SU-DHL-6 (cell line): ENCODE measurements at regions not wholly inside any gene's neighbourhood (a gene's known extent, or its start where the extent isn't known, plus 50 kb on each side); places are given as distances from the start of the nearest gene placed in this dataset.

Experiments used
- CTCF ChIP-seq: fragments of 200-600 bp; sonication (generic); IDR thresholded peaks from one replicate; pipeline ENCODE4 v1.5.1; 2017; ENCODE audit warnings: antibody characterized with exemption, mild to moderate bottlenecking, low read length, moderate library complexity; ENCODE audit not compliant: insufficient read depth, poor library complexity, severe bottlenecking
- EZH2phosphoT487 ChIP-seq: fragments of 200-600 bp; sonication (generic), shearing (Covaris generic); conservative IDR thresholded peaks from 2 replicates; pipeline ENCODE4 v1.6.1; 2018; ENCODE audit warnings: mild to moderate bottlenecking, antibody characterized with exemption, low read length, moderate library complexity, mixed read lengths

DNA sequence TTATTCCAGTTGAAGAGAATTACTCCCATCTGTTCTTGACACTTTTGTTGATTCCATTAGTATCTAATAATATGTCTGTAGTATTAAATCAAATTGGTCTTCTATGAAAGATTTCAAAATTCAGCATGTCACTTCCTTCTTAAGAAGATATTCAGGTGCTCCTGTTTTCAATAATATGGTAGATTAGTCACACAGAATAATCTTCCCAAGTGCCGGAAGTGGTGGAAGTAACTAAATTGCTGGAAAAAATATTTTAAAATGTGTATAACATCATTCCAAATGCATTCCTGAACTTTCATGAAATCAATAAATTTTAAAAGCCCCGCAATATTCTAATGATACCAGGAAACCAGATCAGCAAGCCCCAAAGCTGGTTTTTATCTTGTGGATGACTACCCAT, 281.3 kb downstream of the EPM2A start:
- TF ChIP-seq CTCF (no peak), EZH2phosphoT487 (no peak)
